ENCODE measurements at regions not wholly inside any gene's neighbourhood (a gene's known extent, or its start where the extent isn't known, plus 50 kb on each side); places are given as distances from the start of the nearest gene placed in this dataset.

GRCh38 chr2:221845021-221845365, 272.9 kb upstream of the EPHA4 start:
- Histone ChIP-seq H3K9me3 (no peaks in the 10 kb centered on the region), H3K4me1 (replicated peaks) (no peaks in the 10 kb centered on the region), H3K27ac (no peak overlapping the region), H3K4me3 (no peak overlapping the region), H3K36me3 (no peaks in the 10 kb centered on the region), H3K27me3 (replicated peaks; ENCODE audit: insufficient read depth) (no peaks in the 10 kb centered on the region)
- TF ChIP-seq POLR2A (IDR thresholded peaks at IDR 0.05), result no peak
- no peak for TF ChIP-seq CTCF (IDR thresholded peaks at IDR 0.05)
- no peak for TF ChIP-seq POLR2AphosphoS5 (IDR thresholded peaks at IDR 0.05)
- DNase-seq (ENCODE audit: low spot score), result no peak
- WGBS, result 71% methylated on average over 2 of the region's 2 CpGs
- intact Hi-C loops (cut with DNase I), result no loop called here

- WGBS, result 40% methylated on average over 2 of the region's 2 CpGs
- H3K4me1 ChIP-seq (replicated peaks), result no peaks in the 10 kb centered on the region
- H3K4me3 ChIP-seq, result no peak overlapping the region
- no peaks in the 10 kb centered on the region for H3K36me3 ChIP-seq
- H3K27ac ChIP-seq, result no peak overlapping the region
- TF ChIP-seq POLR2A (IDR thresholded peaks at IDR 0.05) (no peak), CTCF (IDR thresholded peaks at IDR 0.05) (no peak), POLR2AphosphoS5 (IDR thresholded peaks at IDR 0.05) (no peak)
- intact Hi-C loops (cut with DNase I), result no loop called here
- DNase-seq (ENCODE audit: low spot score), result no peak
- H3K27me3 ChIP-seq (replicated peaks; ENCODE audit: insufficient read depth), result no peaks in the 10 kb centered on the region
- H3K9me3 ChIP-seq, result no peaks in the 10 kb centered on the region
Measured at GRCh38 chr2:221844212-221845020, 272.3 kb upstream of the EPHA4 start.

- no peaks in the 10 kb centered on the region for H3K4me1 ChIP-seq (replicated peaks)
- no peaks in the 10 kb centered on the region for H3K27me3 ChIP-seq (replicated peaks; ENCODE audit: insufficient read depth)
- 51% methylated on average over 3 of the region's 3 CpGs for WGBS
- H3K9me3 ChIP-seq, result no peaks in the 10 kb centered on the region
- H3K4me3 ChIP-seq, result no peak overlapping the region
- TF ChIP-seq POLR2A (IDR thresholded peaks at IDR 0.05), result no peak
- TF ChIP-seq CTCF (IDR thresholded peaks at IDR 0.05), result no peak
- no peak for TF ChIP-seq POLR2AphosphoS5 (IDR thresholded peaks at IDR 0.05)
- H3K36me3 ChIP-seq, result no peaks in the 10 kb centered on the region
- no peak overlapping the region for H3K27ac ChIP-seq
- DNase-seq (ENCODE audit: low spot score), result no peak
- intact Hi-C loops (cut with DNase I), result no loop called here
Measured at GRCh38 chr2:221836095-221836494, 264.0 kb upstream of the EPHA4 start.

GRCh38 chr2:221833966-221834365, 261.9 kb upstream of the EPHA4 start:
- 67% methylated on average over 2 of the region's 2 CpGs for WGBS
- Histone ChIP-seq H3K4me1 (replicated peaks) (no peaks in the 10 kb centered on the region), H3K27me3 (replicated peaks; ENCODE audit: insufficient read depth) (no peaks in the 10 kb centered on the region), H3K4me3 (no peak overlapping the region), H3K27ac (no peak overlapping the region), H3K36me3 (no peaks in the 10 kb centered on the region), H3K9me3 (no peaks in the 10 kb centered on the region)
- intact Hi-C loops (cut with DNase I), result no loop called here
- TF ChIP-seq CTCF (IDR thresholded peaks at IDR 0.05) (no peak), POLR2A (IDR thresholded peaks at IDR 0.05) (no peak), POLR2AphosphoS5 (IDR thresholded peaks at IDR 0.05) (no peak)
- DNase-seq (ENCODE audit: low spot score), result no peak

- H3K9me3 ChIP-seq, result no peaks in the 10 kb centered on the region
- no peak overlapping the region for H3K4me3 ChIP-seq
- H3K4me1 ChIP-seq (replicated peaks), result no peaks in the 10 kb centered on the region
- no peak overlapping the region for H3K27ac ChIP-seq
- 95% methylated on average over 2 of the region's 2 CpGs for WGBS
- H3K27me3 ChIP-seq (replicated peaks; ENCODE audit: insufficient read depth), result no peaks in the 10 kb centered on the region
- H3K36me3 ChIP-seq, result no peaks in the 10 kb centered on the region
- TF ChIP-seq POLR2AphosphoS5 (IDR thresholded peaks at IDR 0.05) (no peak), POLR2A (IDR thresholded peaks at IDR 0.05) (no peak), CTCF (IDR thresholded peaks at IDR 0.05) (no peak)
- DNase-seq (ENCODE audit: low spot score), result no peak
- intact Hi-C loops (cut with DNase I), result no loop called here
Measured at GRCh38 chr2:221831051-221831450, 258.9 kb upstream of the EPHA4 start.
